ENCODE measurements at regions not wholly inside any gene's neighbourhood (a gene's known extent, or its start where the extent isn't known, plus 50 kb on each side); places are given as distances from the start of the nearest gene placed in this dataset.
"Not testable (repeated sequence)": the region's sequence is repeated elsewhere in the genome, so short reads cannot be mapped to it uniquely, and the experiment has no call there.

DNA sequence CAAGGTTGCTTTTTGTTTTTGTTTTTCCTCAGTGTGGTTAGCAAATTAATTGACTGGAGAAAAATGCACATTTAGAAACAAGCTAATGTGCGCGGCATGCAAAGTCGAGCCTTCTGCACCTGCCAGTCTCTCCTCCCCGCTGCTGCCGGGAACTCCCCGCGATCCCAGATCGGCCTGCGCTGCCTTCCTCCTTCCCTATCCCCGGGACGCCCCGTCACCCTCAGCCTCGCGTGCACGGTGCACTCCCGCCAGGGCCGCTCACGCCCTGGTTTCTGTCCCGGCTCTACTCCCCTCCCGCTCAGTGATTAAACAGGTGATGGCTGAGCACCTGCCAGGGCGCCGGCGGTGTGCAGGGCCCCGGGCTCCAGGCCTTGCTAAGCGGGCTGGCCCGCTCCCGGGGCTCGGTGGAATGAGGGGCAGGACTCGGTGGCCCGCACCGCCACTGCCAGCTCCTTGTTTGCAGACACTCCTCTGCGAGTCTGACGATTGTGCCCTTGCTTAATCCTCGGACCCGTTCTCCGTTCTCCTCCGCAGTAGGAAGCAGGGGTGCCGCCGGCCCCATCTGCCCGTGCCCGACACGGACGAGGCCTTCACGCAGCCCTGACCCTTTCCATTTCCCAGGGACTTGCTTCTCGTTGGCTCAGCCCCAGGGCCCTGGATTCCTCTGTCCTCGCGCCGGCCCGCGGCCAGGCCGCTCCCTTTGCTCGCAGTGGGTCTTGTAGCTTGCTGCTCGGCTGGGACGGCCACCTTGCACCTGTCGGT, 143.4 kb downstream of the TRIML1 start:
- no peak for DNase-seq (ENCODE audit: extremely low read depth, low read depth, low spot score)

GRCh38 chr4:188287169-188287894, 148.1 kb downstream of the TRIML1 start:
- DNase-seq (ENCODE audit: extremely low read depth, low read depth, low spot score), result no peak

DNA sequence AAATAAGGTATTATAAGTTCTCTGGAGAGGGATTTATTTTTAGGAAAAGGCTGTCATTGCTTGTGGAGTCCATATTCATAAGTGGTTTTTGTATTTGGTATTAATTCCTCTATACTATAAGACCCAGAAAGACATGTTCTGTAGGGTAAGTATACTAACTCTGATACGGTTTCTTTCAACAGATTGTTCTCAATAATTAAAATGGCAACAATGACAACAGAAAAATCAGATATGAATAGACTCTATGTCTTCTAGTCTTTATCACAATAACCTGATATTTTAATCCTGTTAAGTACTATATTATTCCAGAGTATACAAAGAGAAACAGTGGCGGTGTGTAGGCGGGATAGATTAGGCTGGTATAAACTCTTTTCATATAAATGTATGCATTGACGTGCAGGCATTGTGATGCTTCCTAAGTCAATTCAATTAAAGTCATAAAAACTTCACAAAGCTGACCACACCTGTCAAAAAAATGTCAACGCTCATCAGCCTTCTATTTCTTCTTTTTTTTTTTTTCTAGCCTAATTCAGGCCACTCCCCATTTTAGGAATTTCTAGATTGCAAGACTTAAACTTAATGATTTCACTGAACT, 150.4 kb downstream of the TRIML1 start:
- DNase-seq (ENCODE audit: extremely low read depth, low read depth, low spot score), result no peak

DNA sequence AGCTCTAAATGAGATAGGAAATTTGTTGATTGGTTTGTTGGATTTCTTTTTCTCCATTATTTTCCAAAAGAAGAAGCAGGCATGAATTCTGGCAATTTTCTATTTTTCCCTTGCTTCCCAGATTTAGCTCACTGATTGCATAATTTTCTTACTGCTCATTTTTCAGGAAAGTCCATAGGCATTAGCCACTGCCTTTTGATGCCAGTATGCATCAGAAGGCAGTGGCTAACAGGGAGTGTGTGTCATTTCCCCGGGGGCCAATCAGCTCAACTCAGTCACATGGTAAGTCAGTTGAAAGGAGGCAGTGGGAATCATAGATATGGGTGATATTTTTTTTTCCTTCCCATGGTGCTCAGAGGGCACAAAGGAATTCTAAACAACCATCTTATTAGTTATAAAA, 156.7 kb downstream of the TRIML1 start:
- DNase-seq (ENCODE audit: extremely low read depth, low read depth, low spot score), result no peak

DNA sequence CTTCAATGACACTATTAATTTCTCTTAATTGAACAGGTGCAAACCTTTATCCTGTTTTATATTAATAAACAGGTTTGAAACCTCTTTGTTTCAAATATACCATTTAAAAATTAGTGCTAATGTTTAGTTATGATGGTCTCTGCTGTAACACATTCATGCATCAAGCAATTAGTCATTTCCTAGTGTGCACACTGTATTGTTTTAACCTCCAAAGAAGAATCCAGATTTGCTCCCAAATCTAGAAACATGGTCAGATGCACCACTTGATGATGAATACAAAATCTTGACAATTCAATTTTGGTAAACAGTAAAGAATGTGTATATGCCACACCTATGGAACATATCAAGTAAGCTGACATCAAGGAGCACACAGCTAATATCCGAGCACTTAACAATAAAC, 157.1 kb downstream of the TRIML1 start:
- no peak for DNase-seq (ENCODE audit: extremely low read depth, low read depth, low spot score)

DNA sequence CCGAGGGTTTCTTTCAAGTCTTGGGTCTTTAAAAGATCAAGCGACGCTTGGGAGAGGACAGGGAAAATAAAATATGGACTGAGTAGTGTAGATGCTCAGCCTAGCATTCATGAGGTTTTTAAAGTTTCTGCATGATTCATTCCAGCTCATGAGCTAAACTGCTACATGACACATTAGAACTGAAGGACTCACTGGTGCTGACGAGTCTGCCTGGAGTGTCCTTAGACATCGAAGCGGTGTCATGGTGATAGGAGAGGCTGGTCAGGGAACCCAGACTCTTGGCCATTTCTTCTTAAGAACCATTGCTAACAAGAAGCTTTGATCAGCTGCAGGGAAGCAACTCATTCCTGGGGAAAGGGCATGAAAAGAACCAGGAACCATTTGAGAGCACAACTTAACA, 158.6 kb downstream of the TRIML1 start:
- no peak for DNase-seq (ENCODE audit: extremely low read depth, low read depth, low spot score)

GRCh38 chr4:188299161-188299560, 159.9 kb downstream of the TRIML1 start:
- no peak for DNase-seq (ENCODE audit: extremely low read depth, low read depth, low spot score)

- DNase-seq (ENCODE audit: extremely low read depth, low read depth, low spot score), result no peak
Measured at GRCh38 chr4:188300385-188300784, 161.1 kb downstream of the TRIML1 start.

DNA sequence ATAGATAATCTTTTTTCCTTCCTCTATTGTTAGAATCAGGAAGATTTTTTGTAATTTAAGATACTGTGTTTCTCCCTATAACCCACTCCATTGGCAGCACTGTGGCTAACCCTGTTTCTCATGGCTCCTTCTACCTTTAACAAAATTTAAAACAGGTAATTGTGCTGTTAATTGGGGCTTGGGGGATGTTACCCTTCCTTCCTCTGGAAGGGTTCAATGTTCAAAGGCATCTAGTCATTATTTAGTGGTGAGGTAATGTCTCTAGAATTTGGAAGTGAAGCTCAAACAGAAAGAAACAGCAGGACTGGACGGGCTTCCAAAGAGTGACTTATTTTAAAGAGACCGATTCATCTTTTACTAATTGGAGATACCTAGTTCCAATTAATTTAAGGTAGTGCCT, 166.4 kb downstream of the TRIML1 start:
- no peak for DNase-seq (ENCODE audit: extremely low read depth, low read depth, low spot score)

GRCh38 chr4:188307591-188307990, 168.3 kb downstream of the TRIML1 start:
- DNase-seq (ENCODE audit: extremely low read depth, low read depth, low spot score), result no peak

GRCh38 chr4:188308142-188308541, 168.9 kb downstream of the TRIML1 start:
- no peak for DNase-seq (ENCODE audit: extremely low read depth, low read depth, low spot score)

GRCh38 chr4:188316391-188316790, 177.2 kb downstream of the TRIML1 start:
- no peak for DNase-seq (ENCODE audit: extremely low read depth, low read depth, low spot score)

GRCh38 chr4:188328966-188329365, 189.7 kb downstream of the TRIML1 start:
- DNase-seq (ENCODE audit: extremely low read depth, low read depth, low spot score), result no peak

DNA sequence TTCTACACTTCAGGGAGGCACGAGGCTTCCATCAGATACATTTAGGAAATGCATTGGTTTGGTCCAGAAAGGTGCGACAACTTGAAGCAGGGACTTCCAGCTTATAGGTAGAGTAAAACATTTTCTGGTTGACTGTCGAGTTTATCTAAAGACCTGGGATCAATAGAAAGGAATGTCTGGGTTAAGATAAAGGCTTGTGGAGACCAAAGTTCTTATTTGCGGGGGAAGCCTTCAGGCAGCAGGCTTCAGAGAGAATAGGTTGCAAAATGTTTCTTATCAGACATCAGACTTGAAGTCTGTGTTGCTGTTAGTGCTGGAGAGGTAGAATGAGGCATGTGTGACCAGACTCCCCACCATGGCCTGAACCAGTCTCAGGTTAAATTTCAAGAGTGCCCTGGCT, 190.3 kb downstream of the TRIML1 start:
- no peak for DNase-seq (ENCODE audit: extremely low read depth, low read depth, low spot score)

- no peak for DNase-seq (ENCODE audit: extremely low read depth, low read depth, low spot score)
Measured at GRCh38 chr4:188332265-188332664, 193.0 kb downstream of the TRIML1 start.

GRCh38 chr4:188336891-188337290, 197.7 kb downstream of the TRIML1 start:
- no peak for DNase-seq (ENCODE audit: extremely low read depth, low read depth, low spot score)

GRCh38 chr4:188341428-188341827, 202.2 kb downstream of the TRIML1 start:
- no peak for DNase-seq (ENCODE audit: extremely low read depth, low read depth, low spot score)

DNA sequence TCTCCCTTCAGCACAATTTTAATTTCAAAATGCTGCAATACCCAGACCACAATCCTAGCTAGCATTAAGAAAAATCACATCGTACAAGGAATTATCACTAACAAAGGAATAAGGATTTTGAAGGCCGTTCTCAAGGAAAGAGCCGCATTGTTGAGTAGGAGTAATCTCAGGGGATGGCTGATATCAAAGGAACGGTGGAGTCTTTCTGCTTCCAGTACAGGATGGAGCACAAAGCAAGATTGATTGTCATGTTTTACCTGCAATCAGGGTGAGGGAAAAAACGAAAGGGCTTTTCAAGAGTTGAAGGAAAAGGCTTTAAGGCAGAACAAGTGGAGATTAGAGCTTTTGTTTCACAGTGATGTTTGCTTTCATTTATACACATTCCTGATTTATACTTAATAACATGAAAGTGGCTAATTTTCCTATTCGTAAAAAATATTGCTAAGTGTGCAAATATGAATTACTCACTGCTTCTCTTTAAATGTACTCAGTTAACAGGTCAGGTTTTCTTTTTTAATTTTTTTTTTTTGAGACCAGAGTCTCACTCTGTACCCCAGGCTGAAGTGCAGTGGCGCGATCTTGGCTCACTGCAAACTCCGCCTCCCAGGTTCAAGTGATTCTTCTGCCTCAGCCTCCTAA, 207.0 kb downstream of the TRIML1 start:
- no peak for DNase-seq (ENCODE audit: extremely low read depth, low read depth, low spot score)

GRCh38 chr4:188347339-188347738, 208.1 kb downstream of the TRIML1 start:
- DNase-seq (ENCODE audit: extremely low read depth, low read depth, low spot score), result no peak

- not testable (repeated sequence) for DNase-seq (ENCODE audit: extremely low read depth, low read depth, low spot score)
Measured at GRCh38 chr4:188349569-188349968, 210.3 kb downstream of the TRIML1 start.

GRCh38 chr4:188363196-188363595, 224.0 kb downstream of the TRIML1 start:
- no peak for DNase-seq (ENCODE audit: extremely low read depth, low read depth, low spot score)
